ENCODE measurements at regions not wholly inside any gene's neighbourhood (a gene's known extent, or its start where the extent isn't known, plus 50 kb on each side); places are given as distances from the start of the nearest gene placed in this dataset.

GRCh38 chr5:165304193-165304827 lies 1798.9 kb downstream of the MAT2B start:
- no peak for DNase-seq (ENCODE audit: low spot score)

- no peak for DNase-seq (ENCODE audit: low spot score)
Measured at GRCh38 chr5:165305596-165305995, 1800.2 kb downstream of the MAT2B start.

- no peak for DNase-seq (ENCODE audit: low spot score)
Measured at GRCh38 chr5:165309446-165309845, 1804.0 kb downstream of the MAT2B start.

GRCh38 chr5:165310031-165310430 lies 1804.6 kb downstream of the MAT2B start:
- no peak for DNase-seq (ENCODE audit: low spot score)

GRCh38 chr5:165321912-165322311 lies 1816.5 kb downstream of the MAT2B start:
- DNase-seq (ENCODE audit: low spot score): peak; percentile 6

- DNase-seq (ENCODE audit: low spot score): no peak
Measured at GRCh38 chr5:165325221-165325620, 1819.8 kb downstream of the MAT2B start.

- no peak for DNase-seq (ENCODE audit: low spot score)
Measured at GRCh38 chr5:165327631-165328030, 1822.2 kb downstream of the MAT2B start.

GRCh38 chr5:165328846-165329245 lies 1823.4 kb downstream of the MAT2B start:
- DNase-seq (ENCODE audit: low spot score): no peak

GRCh38 chr5:165333623-165334022 lies 1828.2 kb downstream of the MAT2B start:
- no peak for DNase-seq (ENCODE audit: low spot score)

- no peak for DNase-seq (ENCODE audit: low spot score)
Measured at GRCh38 chr5:165334201-165334600, 1828.8 kb downstream of the MAT2B start.

- DNase-seq (ENCODE audit: low spot score): no peak
Measured at GRCh38 chr5:165349735-165350134, 1844.3 kb downstream of the MAT2B start.

GRCh38 chr5:165351342-165351741 lies 1845.9 kb downstream of the MAT2B start:
- no peak for DNase-seq (ENCODE audit: low spot score)

GRCh38 chr5:165360366-165360765 lies 1854.9 kb downstream of the MAT2B start:
- no peak for DNase-seq (ENCODE audit: low spot score)

GRCh38 chr5:165360784-165361542 lies 1855.5 kb downstream of the MAT2B start:
- no peak for DNase-seq (ENCODE audit: low spot score)

GRCh38 chr5:165370233-165370632 lies 1864.8 kb downstream of the MAT2B start:
- DNase-seq (ENCODE audit: low spot score): no peak

- no peak for DNase-seq (ENCODE audit: low spot score)
Measured at GRCh38 chr5:165370794-165371193, 1865.4 kb downstream of the MAT2B start.

GRCh38 chr5:165375201-165375600 lies 1869.8 kb downstream of the MAT2B start:
- no peak for DNase-seq (ENCODE audit: low spot score)

- DNase-seq (ENCODE audit: low spot score): no peak
Measured at GRCh38 chr5:165393839-165394238, 1888.4 kb downstream of the MAT2B start.

- no peak for DNase-seq (ENCODE audit: low spot score)
Measured at GRCh38 chr5:165397516-165397915, 1892.1 kb downstream of the MAT2B start.

- no peak for DNase-seq (ENCODE audit: low spot score)
Measured at GRCh38 chr5:165400086-165400485, 1894.7 kb downstream of the MAT2B start.

GRCh38 chr5:165404917-165405316 lies 1899.5 kb downstream of the MAT2B start:
- DNase-seq (ENCODE audit: low spot score): no peak

- DNase-seq (ENCODE audit: low spot score): no peak
Measured at GRCh38 chr5:165405340-165405739, 1899.9 kb downstream of the MAT2B start.

GRCh38 chr5:165407352-165407751 lies 1901.9 kb downstream of the MAT2B start:
- no peak for DNase-seq (ENCODE audit: low spot score)

GRCh38 chr5:165410476-165410875 lies 1905.1 kb downstream of the MAT2B start:
- DNase-seq (ENCODE audit: low spot score): no peak

Measured in COLO829 (cell line).